ENCODE measurements at regions not wholly inside any gene's neighbourhood (a gene's known extent, or its start where the extent isn't known, plus 50 kb on each side); places are given as distances from the start of the nearest gene placed in this dataset.

DNA sequence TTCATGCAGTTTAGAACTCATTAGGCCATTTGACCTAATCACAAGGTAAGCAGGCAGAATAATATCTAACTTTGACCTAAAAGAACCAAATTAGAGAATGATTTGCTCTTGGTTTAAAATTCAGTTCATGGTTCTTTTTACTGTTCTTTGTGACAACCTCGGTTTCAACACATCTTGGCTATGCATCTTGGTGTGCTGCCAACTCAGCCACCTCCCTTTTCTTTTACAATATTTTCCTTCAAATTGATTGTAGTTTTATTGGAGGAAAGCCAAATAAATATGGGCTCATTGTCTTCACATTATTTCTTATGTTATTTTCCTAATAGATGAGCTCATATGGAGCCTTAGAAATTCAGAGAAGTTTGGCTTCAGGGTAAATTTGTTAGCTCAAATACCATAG, 338.3 kb downstream of the SIPA1L2 start:
- Mint-ChIP-seq H3K27ac (no peak overlapping the region), H3K9me3 (no peaks in the 10 kb centered on the region), H3K36me3 (no peaks in the 10 kb centered on the region), H3K4me3 (no peak overlapping the region), H3K27me3 (ENCODE audit: low read depth) (peaks cover 10% of the 10 kb centered on the region), H3K4me1 (no peaks in the 10 kb centered on the region; the same call in 1 of the 2 replicates)
- ATAC-seq (no peak), DNase-seq (ENCODE audit: low spot score) (no peak)
- TF ChIP-seq, protein P1, sequence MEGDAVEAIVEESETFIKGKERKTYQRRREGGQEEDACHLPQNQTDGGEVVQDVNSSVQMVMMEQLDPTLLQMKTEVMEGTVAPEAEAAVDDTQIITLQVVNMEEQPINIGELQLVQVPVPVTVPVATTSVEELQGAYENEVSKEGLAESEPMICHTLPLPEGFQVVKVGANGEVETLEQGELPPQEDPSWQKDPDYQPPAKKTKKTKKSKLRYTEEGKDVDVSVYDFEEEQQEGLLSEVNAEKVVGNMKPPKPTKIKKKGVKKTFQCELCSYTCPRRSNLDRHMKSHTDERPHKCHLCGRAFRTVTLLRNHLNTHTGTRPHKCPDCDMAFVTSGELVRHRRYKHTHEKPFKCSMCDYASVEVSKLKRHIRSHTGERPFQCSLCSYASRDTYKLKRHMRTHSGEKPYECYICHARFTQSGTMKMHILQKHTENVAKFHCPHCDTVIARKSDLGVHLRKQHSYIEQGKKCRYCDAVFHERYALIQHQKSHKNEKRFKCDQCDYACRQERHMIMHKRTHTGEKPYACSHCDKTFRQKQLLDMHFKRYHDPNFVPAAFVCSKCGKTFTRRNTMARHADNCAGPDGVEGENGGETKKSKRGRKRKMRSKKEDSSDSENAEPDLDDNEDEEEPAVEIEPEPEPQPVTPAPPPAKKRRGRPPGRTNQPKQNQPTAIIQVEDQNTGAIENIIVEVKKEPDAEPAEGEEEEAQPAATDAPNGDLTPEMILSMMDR (IDR thresholded peaks at IDR 0.05) = no peak
- TF ChIP-seq, protein P2, sequence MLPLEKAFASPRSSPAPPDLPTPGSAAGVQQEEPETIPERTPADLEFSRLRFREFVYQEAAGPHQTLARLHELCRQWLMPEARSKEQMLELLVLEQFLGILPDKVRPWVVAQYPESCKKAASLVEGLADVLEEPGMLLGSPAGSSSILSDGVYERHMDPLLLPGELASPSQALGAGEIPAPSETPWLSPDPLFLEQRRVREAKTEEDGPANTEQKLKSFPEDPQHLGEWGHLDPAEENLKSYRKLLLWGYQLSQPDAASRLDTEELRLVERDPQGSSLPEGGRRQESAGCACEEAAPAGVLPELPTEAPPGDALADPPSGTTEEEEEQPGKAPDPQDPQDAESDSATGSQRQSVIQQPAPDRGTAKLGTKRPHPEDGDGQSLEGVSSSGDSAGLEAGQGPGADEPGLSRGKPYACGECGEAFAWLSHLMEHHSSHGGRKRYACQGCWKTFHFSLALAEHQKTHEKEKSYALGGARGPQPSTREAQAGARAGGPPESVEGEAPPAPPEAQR (CRISPR knock-in tag; IDR thresholded peaks at IDR 0.05) = no peak
- TF ChIP-seq TCF7 (CRISPR knock-in tag; IDR thresholded peaks at IDR 0.05; ENCODE audit: low read depth) = no peak
- no peak for TF ChIP-seq FOXP4 (CRISPR knock-in tag; IDR thresholded peaks at IDR 0.05)
- CTCF ChIA-PET = no interaction called here
- POLR2A ChIA-PET = no interaction called here

DNA sequence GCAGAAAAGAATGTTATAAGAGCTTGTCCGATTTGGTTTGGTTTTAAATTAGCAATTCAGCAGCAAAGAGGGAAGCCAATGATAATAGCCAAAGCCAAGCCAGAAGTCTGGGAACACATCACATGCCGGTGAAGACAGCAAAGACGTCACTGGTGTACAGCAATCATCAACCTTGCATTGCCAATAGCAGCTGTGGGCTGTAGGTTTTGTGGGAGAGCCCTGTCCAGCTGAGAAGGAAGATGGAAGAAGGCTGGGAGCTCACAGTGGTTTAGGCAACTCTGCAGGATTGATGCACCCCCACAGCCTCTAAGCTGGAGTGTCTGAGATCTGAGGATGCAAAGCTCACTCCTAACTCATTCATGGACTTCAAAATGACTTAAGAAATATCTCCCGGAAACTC, 338.7 kb downstream of the SIPA1L2 start:
- H3K27me3 Mint-ChIP-seq (ENCODE audit: low read depth) = peaks cover 10% of the 10 kb centered on the region
- H3K36me3 Mint-ChIP-seq = no peaks in the 10 kb centered on the region
- H3K4me1 Mint-ChIP-seq = no peaks in the 10 kb centered on the region; the same call in 1 of the 2 replicates
- no peak for TF ChIP-seq SMAD3 (CRISPR knock-in tag; IDR thresholded peaks at IDR 0.05; ENCODE audit: borderline replicate concordance)
- no peak for TF ChIP-seq ZNF138 (CRISPR knock-in tag; conservative IDR thresholded peaks at IDR 0.05)
- TF ChIP-seq ZNF219 (CRISPR knock-in tag; IDR thresholded peaks at IDR 0.05; ENCODE audit: borderline replicate concordance) = no peak
- TF ChIP-seq, protein P3, sequence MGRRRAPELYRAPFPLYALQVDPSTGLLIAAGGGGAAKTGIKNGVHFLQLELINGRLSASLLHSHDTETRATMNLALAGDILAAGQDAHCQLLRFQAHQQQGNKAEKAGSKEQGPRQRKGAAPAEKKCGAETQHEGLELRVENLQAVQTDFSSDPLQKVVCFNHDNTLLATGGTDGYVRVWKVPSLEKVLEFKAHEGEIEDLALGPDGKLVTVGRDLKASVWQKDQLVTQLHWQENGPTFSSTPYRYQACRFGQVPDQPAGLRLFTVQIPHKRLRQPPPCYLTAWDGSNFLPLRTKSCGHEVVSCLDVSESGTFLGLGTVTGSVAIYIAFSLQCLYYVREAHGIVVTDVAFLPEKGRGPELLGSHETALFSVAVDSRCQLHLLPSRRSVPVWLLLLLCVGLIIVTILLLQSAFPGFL (CRISPR knock-in tag; IDR thresholded peaks at IDR 0.05; ENCODE audit: borderline replicate concordance) = no peak
- TF ChIP-seq, protein P1 (IDR thresholded peaks at IDR 0.05) = no peak
- TF ChIP-seq CBFB (CRISPR knock-in tag; IDR thresholded peaks at IDR 0.05; ENCODE audit: low read depth) = no peak
- no peak for TF ChIP-seq SOX15 (CRISPR knock-in tag; IDR thresholded peaks at IDR 0.05)
- CTCF ChIA-PET = no interaction called here
- no peak overlapping the region for H3K27ac Mint-ChIP-seq
- ATAC-seq = no peak
- POLR2A ChIA-PET = no interaction called here
- DNase-seq (ENCODE audit: low spot score) = no peak
- no peaks in the 10 kb centered on the region for H3K9me3 Mint-ChIP-seq
- H3K4me3 Mint-ChIP-seq = no peak overlapping the region

GRCh38 chr1:232290570-232290969, 339.4 kb downstream of the SIPA1L2 start:
- ChIA-PET CTCF (no interaction called here), POLR2A (no interaction called here)
- Mint-ChIP-seq H3K9me3 (no peaks in the 10 kb centered on the region), H3K4me1 (no peaks in the 10 kb centered on the region; the same call in 1 of the 2 replicates), H3K27me3 (ENCODE audit: low read depth) (peaks cover 10% of the 10 kb centered on the region), H3K36me3 (no peaks in the 10 kb centered on the region), H3K4me3 (no peak overlapping the region), H3K27ac (no peak overlapping the region)
- no peak for ATAC-seq
- no peak for DNase-seq (ENCODE audit: low spot score)
- TF ChIP-seq ZNF423 (CRISPR knock-in tag; IDR thresholded peaks at IDR 0.05) (no peak), NFYB (CRISPR knock-in tag; conservative IDR thresholded peaks at IDR 0.05; ENCODE audit: low read depth) (no peak), ATF1 (CRISPR knock-in tag; IDR thresholded peaks at IDR 0.05) (no peak), FOXP1 (CRISPR knock-in tag; IDR thresholded peaks at IDR 0.05; ENCODE audit: borderline replicate concordance) (no peak), JUN (CRISPR knock-in tag; IDR thresholded peaks at IDR 0.05) (no peak), ZNF671 (CRISPR knock-in tag; IDR thresholded peaks at IDR 0.05) (no peak), PRRX2 (CRISPR knock-in tag; IDR thresholded peaks at IDR 0.05) (no peak), ATF3 (CRISPR knock-in tag; conservative IDR thresholded peaks at IDR 0.05) (no peak)
- TF ChIP-seq, protein P3 (CRISPR knock-in tag; IDR thresholded peaks at IDR 0.05; ENCODE audit: borderline replicate concordance) = no peak
- TF ChIP-seq, protein P4, sequence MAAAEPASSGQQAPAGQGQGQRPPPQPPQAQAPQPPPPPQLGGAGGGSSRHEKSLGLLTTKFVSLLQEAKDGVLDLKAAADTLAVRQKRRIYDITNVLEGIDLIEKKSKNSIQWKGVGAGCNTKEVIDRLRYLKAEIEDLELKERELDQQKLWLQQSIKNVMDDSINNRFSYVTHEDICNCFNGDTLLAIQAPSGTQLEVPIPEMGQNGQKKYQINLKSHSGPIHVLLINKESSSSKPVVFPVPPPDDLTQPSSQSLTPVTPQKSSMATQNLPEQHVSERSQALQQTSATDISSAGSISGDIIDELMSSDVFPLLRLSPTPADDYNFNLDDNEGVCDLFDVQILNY (CRISPR knock-in tag; IDR thresholded peaks at IDR 0.05) = no peak
- TF ChIP-seq, protein P5, sequence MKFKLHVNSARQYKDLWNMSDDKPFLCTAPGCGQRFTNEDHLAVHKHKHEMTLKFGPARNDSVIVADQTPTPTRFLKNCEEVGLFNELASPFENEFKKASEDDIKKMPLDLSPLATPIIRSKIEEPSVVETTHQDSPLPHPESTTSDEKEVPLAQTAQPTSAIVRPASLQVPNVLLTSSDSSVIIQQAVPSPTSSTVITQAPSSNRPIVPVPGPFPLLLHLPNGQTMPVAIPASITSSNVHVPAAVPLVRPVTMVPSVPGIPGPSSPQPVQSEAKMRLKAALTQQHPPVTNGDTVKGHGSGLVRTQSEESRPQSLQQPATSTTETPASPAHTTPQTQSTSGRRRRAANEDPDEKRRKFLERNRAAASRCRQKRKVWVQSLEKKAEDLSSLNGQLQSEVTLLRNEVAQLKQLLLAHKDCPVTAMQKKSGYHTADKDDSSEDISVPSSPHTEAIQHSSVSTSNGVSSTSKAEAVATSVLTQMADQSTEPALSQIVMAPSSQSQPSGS (CRISPR knock-in tag; IDR thresholded peaks at IDR 0.05; ENCODE audit: borderline replicate concordance, low read depth) = no peak
